Activated naive CD4-positive, alpha-beta T cell treated with anti-CD3 and anti-CD28 coated beads, Interleukin-2, amount 50 U/mL, for 24 hours (primary cell): ENCODE measurements at regions not wholly inside any gene's neighbourhood (a gene's known extent, or its start where the extent isn't known, plus 50 kb on each side); places are given as distances from the start of the nearest gene placed in this dataset.
"Not testable (repeated sequence)": the region's sequence is repeated elsewhere in the genome, so short reads cannot be mapped to it uniquely, and the experiment has no call there.

ENCODE experiments used
- H3K27ac Mint-ChIP-seq: one replicate; pipeline ENCODE4 v1.8.0; 2021; ENCODE audit warnings: mild to moderate bottlenecking, mixed read lengths
- H3K27me3 Mint-ChIP-seq: one replicate; pipeline ENCODE4 v1.8.0; 2021; ENCODE audit warnings: mixed read lengths
- H3K36me3 Mint-ChIP-seq: one replicate; pipeline ENCODE4 v1.8.0; 2021; ENCODE audit warnings: mixed read lengths
- H3K4me1 Mint-ChIP-seq: one replicate; pipeline ENCODE4 v1.8.0; 2021; ENCODE audit warnings: mixed read lengths
- H3K4me3 Mint-ChIP-seq: one replicate; pipeline ENCODE4 v1.8.0; 2021; ENCODE audit warnings: mild to moderate bottlenecking, mixed read lengths
- H3K9me3 Mint-ChIP-seq: one replicate; pipeline ENCODE4 v1.8.0; 2021; ENCODE audit warnings: mixed read lengths

- no peak overlapping the region for H3K4me3 Mint-ChIP-seq
- H3K27me3 Mint-ChIP-seq: peaks cover 2% of the 10 kb centered on the region
- no peak overlapping the region for H3K27ac Mint-ChIP-seq
- H3K36me3 Mint-ChIP-seq: no peaks in the 10 kb centered on the region
- H3K9me3 Mint-ChIP-seq: peaks cover 11% of the 10 kb centered on the region
- no peaks in the 10 kb centered on the region for H3K4me1 Mint-ChIP-seq
Observed at GRCh38 chr5:44919560-44919959, 110.8 kb downstream of the MRPS30 start.

- Mint-ChIP-seq H3K27ac (peak overlapping the region; percentile 35), H3K4me1 (peaks cover 4% of the 10 kb centered on the region), H3K36me3 (no peaks in the 10 kb centered on the region), H3K4me3 (no peak overlapping the region), H3K9me3 (peaks cover 10% of the 10 kb centered on the region), H3K27me3 (no peaks in the 10 kb centered on the region)
Observed at GRCh38 chr5:44927115-44927733, 118.5 kb downstream of the MRPS30 start.

GRCh38 chr5:44932922-44933585 is 124.3 kb downstream of the MRPS30 start:
- peaks cover 4% of the 10 kb centered on the region for H3K4me1 Mint-ChIP-seq
- peaks cover 16% of the 10 kb centered on the region for H3K9me3 Mint-ChIP-seq
- no peak overlapping the region for H3K27ac Mint-ChIP-seq

GRCh38 chr5:44933686-44934085 is 124.9 kb downstream of the MRPS30 start:
- Mint-ChIP-seq H3K9me3 (peaks cover 16% of the 10 kb centered on the region), H3K27ac (no peak overlapping the region), H3K36me3 (peaks cover 2% of the 10 kb centered on the region), H3K4me3 (no peak overlapping the region), H3K4me1 (peaks cover 2% of the 10 kb centered on the region), H3K27me3 (peaks cover 1% of the 10 kb centered on the region)

More at GRCh38 chr5:44932922-44933585, 124.3 kb downstream of the MRPS30 start:
- H3K27me3 Mint-ChIP-seq: peaks cover 1% of the 10 kb centered on the region
- peaks cover 2% of the 10 kb centered on the region for H3K36me3 Mint-ChIP-seq
- no peak overlapping the region for H3K4me3 Mint-ChIP-seq

GRCh38 chr5:44935262-44935661 is 126.5 kb downstream of the MRPS30 start:
- Mint-ChIP-seq H3K27ac (no peak overlapping the region), H3K4me3 (no peak overlapping the region), H3K36me3 (peaks cover 2% of the 10 kb centered on the region), H3K9me3 (peaks cover 10% of the 10 kb centered on the region), H3K27me3 (peaks cover 1% of the 10 kb centered on the region), H3K4me1 (no peaks in the 10 kb centered on the region)

- Mint-ChIP-seq H3K4me3 (no peak overlapping the region), H3K27me3 (peaks cover 1% of the 10 kb centered on the region), H3K27ac (no peak overlapping the region), H3K36me3 (peaks cover 2% of the 10 kb centered on the region), H3K4me1 (no peaks in the 10 kb centered on the region), H3K9me3 (peaks cover 10% of the 10 kb centered on the region)
Observed at GRCh38 chr5:44935871-44936270, 127.1 kb downstream of the MRPS30 start.

- Mint-ChIP-seq H3K4me3 (no peak overlapping the region), H3K36me3 (no peaks in the 10 kb centered on the region), H3K27ac (no peak overlapping the region), H3K9me3 (no peaks in the 10 kb centered on the region), H3K27me3 (no peaks in the 10 kb centered on the region), H3K4me1 (peaks cover 18% of the 10 kb centered on the region)
Observed at GRCh38 chr5:44942524-44943001, 133.8 kb downstream of the MRPS30 start.

- no peaks in the 10 kb centered on the region for H3K27me3 Mint-ChIP-seq
Observed at GRCh38 chr5:44943647-44944046, 134.9 kb downstream of the MRPS30 start.

GRCh38 chr5:44945743-44946142 is 137.0 kb downstream of the MRPS30 start:
- Mint-ChIP-seq H3K9me3 (no peaks in the 10 kb centered on the region), H3K4me3 (peak overlapping the region; percentile 15), H3K27ac (peak overlapping the region; percentile 77), H3K27me3 (no peaks in the 10 kb centered on the region), H3K4me1 (peaks cover 18% of the 10 kb centered on the region), H3K36me3 (no peaks in the 10 kb centered on the region)

More at GRCh38 chr5:44943647-44944046, 134.9 kb downstream of the MRPS30 start:
- H3K4me1 Mint-ChIP-seq: peaks cover 18% of the 10 kb centered on the region
- H3K36me3 Mint-ChIP-seq: no peaks in the 10 kb centered on the region
- H3K9me3 Mint-ChIP-seq: no peaks in the 10 kb centered on the region
- peak overlapping the region; percentile 46 for H3K27ac Mint-ChIP-seq
- no peak overlapping the region for H3K4me3 Mint-ChIP-seq

- Mint-ChIP-seq H3K27ac (no peak overlapping the region), H3K4me3 (no peak overlapping the region), H3K9me3 (no peaks in the 10 kb centered on the region), H3K27me3 (no peaks in the 10 kb centered on the region), H3K4me1 (peaks cover 9% of the 10 kb centered on the region), H3K36me3 (no peaks in the 10 kb centered on the region)
Observed at GRCh38 chr5:44949687-44950086, 140.9 kb downstream of the MRPS30 start.

GRCh38 chr5:44951371-44951770 is 142.6 kb downstream of the MRPS30 start:
- Mint-ChIP-seq H3K36me3 (no peaks in the 10 kb centered on the region), H3K9me3 (no peaks in the 10 kb centered on the region), H3K4me1 (no peaks in the 10 kb centered on the region), H3K27ac (no peak overlapping the region), H3K27me3 (no peaks in the 10 kb centered on the region), H3K4me3 (no peak overlapping the region)

- no peaks in the 10 kb centered on the region for H3K36me3 Mint-ChIP-seq
- peak overlapping the region; percentile 3 for H3K27ac Mint-ChIP-seq
- no peaks in the 10 kb centered on the region for H3K27me3 Mint-ChIP-seq
- no peaks in the 10 kb centered on the region for H3K9me3 Mint-ChIP-seq
- H3K4me3 Mint-ChIP-seq: no peak overlapping the region
- H3K4me1 Mint-ChIP-seq: peaks cover 5% of the 10 kb centered on the region
Observed at GRCh38 chr5:44952376-44952775, 143.6 kb downstream of the MRPS30 start.

- Mint-ChIP-seq H3K9me3 (no peaks in the 10 kb centered on the region), H3K4me3 (no peak overlapping the region), H3K4me1 (peaks cover 5% of the 10 kb centered on the region), H3K27ac (no peak overlapping the region), H3K36me3 (no peaks in the 10 kb centered on the region), H3K27me3 (no peaks in the 10 kb centered on the region)
Observed at GRCh38 chr5:44953078-44953477, 144.3 kb downstream of the MRPS30 start.

GRCh38 chr5:44958943-44959454 is 150.3 kb downstream of the MRPS30 start:
- H3K27me3 Mint-ChIP-seq, H3K27ac Mint-ChIP-seq, H3K4me1 Mint-ChIP-seq, H3K9me3 Mint-ChIP-seq, H3K4me3 Mint-ChIP-seq, H3K36me3 Mint-ChIP-seq: not testable (repeated sequence)

- Mint-ChIP-seq H3K9me3 (peaks cover 7% of the 10 kb centered on the region), H3K27me3 (no peaks in the 10 kb centered on the region), H3K4me1 (no peaks in the 10 kb centered on the region), H3K36me3 (no peaks in the 10 kb centered on the region), H3K27ac (no peak overlapping the region), H3K4me3 (no peak overlapping the region)
Observed at GRCh38 chr5:44969825-44970224, 161.1 kb downstream of the MRPS30 start.

GRCh38 chr5:44970963-44971362 is 162.2 kb downstream of the MRPS30 start:
- not testable (repeated sequence) for H3K36me3 Mint-ChIP-seq, H3K4me3 Mint-ChIP-seq, H3K27ac Mint-ChIP-seq, H3K27me3 Mint-ChIP-seq, H3K9me3 Mint-ChIP-seq, H3K4me1 Mint-ChIP-seq
